ENCODE measurements at regions not wholly inside any gene's neighbourhood (a gene's known extent, or its start where the extent isn't known, plus 50 kb on each side); places are given as distances from the start of the nearest gene placed in this dataset.

DNA sequence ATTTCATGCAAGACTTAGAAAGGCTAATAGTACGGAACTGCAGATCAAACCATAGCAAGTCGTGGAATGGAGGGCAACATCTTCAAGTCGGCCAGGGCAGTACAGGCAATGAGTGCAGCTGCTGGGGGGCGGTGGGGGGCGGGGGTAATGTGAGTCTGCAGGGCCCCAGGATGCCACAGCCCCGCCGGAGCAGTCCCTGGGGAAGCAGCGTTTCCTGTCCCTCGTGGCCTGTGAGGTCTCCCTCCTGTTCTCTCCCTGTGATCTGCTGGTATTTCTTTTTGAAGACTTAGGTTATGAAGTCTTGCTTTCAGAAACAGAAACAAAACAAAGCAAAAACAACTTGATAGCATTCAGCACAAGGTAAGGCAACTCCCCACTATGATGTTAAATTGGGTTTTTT lies 351.9 kb downstream of the FOXA2 start:
- TF ChIP-seq, protein P1, sequence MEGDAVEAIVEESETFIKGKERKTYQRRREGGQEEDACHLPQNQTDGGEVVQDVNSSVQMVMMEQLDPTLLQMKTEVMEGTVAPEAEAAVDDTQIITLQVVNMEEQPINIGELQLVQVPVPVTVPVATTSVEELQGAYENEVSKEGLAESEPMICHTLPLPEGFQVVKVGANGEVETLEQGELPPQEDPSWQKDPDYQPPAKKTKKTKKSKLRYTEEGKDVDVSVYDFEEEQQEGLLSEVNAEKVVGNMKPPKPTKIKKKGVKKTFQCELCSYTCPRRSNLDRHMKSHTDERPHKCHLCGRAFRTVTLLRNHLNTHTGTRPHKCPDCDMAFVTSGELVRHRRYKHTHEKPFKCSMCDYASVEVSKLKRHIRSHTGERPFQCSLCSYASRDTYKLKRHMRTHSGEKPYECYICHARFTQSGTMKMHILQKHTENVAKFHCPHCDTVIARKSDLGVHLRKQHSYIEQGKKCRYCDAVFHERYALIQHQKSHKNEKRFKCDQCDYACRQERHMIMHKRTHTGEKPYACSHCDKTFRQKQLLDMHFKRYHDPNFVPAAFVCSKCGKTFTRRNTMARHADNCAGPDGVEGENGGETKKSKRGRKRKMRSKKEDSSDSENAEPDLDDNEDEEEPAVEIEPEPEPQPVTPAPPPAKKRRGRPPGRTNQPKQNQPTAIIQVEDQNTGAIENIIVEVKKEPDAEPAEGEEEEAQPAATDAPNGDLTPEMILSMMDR (IDR thresholded peaks at IDR 0.05; ENCODE audit: low read depth, low read length, missing input control), result no peak
- TF ChIP-seq RAD21 (IDR thresholded peaks at IDR 0.05) (no peak), TAF1 (conservative IDR thresholded peaks at IDR 0.05) (no peak), EGR1 (IDR thresholded peaks at IDR 0.05; ENCODE audit: low read depth in 2 of 2) (no peak), GABPA (IDR thresholded peaks at IDR 0.05 in 1 of 2, conservative IDR thresholded peaks at IDR 0.05 in 1 of 2) (no peak), YY1 (IDR thresholded peaks at IDR 0.05) (no peak), MAX (IDR thresholded peaks at IDR 0.05) (no peak), JUND (IDR thresholded peaks at IDR 0.05) (no peak), ATF3 (IDR thresholded peaks at IDR 0.05) (no peak), SP1 (IDR thresholded peaks at IDR 0.05) (no peak), RXRA (IDR thresholded peaks at IDR 0.05) (no peak), HNF4G (IDR thresholded peaks at IDR 0.05) (no peak)
- TF ChIP-seq, protein P2, sequence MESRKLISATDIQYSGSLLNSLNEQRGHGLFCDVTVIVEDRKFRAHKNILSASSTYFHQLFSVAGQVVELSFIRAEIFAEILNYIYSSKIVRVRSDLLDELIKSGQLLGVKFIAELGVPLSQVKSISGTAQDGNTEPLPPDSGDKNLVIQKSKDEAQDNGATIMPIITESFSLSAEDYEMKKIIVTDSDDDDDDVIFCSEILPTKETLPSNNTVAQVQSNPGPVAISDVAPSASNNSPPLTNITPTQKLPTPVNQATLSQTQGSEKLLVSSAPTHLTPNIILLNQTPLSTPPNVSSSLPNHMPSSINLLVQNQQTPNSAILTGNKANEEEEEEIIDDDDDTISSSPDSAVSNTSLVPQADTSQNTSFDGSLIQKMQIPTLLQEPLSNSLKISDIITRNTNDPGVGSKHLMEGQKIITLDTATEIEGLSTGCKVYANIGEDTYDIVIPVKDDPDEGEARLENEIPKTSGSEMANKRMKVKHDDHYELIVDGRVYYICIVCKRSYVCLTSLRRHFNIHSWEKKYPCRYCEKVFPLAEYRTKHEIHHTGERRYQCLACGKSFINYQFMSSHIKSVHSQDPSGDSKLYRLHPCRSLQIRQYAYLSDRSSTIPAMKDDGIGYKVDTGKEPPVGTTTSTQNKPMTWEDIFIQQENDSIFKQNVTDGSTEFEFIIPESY (IDR thresholded peaks at IDR 0.05), result no peak
- TF ChIP-seq, protein P3, sequence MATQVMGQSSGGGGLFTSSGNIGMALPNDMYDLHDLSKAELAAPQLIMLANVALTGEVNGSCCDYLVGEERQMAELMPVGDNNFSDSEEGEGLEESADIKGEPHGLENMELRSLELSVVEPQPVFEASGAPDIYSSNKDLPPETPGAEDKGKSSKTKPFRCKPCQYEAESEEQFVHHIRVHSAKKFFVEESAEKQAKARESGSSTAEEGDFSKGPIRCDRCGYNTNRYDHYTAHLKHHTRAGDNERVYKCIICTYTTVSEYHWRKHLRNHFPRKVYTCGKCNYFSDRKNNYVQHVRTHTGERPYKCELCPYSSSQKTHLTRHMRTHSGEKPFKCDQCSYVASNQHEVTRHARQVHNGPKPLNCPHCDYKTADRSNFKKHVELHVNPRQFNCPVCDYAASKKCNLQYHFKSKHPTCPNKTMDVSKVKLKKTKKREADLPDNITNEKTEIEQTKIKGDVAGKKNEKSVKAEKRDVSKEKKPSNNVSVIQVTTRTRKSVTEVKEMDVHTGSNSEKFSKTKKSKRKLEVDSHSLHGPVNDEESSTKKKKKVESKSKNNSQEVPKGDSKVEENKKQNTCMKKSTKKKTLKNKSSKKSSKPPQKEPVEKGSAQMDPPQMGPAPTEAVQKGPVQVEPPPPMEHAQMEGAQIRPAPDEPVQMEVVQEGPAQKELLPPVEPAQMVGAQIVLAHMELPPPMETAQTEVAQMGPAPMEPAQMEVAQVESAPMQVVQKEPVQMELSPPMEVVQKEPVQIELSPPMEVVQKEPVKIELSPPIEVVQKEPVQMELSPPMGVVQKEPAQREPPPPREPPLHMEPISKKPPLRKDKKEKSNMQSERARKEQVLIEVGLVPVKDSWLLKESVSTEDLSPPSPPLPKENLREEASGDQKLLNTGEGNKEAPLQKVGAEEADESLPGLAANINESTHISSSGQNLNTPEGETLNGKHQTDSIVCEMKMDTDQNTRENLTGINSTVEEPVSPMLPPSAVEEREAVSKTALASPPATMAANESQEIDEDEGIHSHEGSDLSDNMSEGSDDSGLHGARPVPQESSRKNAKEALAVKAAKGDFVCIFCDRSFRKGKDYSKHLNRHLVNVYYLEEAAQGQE (IDR thresholded peaks at IDR 0.05), result no peak

Data from liver (tissue), 3 donors.